Gastrocnemius medialis (tissue), 4 donors: ENCODE measurements at regions not wholly inside any gene's neighbourhood (a gene's known extent, or its start where the extent isn't known, plus 50 kb on each side); places are given as distances from the start of the nearest gene placed in this dataset.

ENCODE experiments used
- CTCF ChIP-seq, 5 experiments: fragments of 450-650 bp in 3 of 5; fragments of 200-600 bp in 2 of 5; sonication (generic) in 2 of 5; IDR thresholded peaks in 4 of 5; conservative IDR thresholded peaks in 1 of 5; 1 replicate in 4 of 5; 2 replicates in 1 of 5; pipeline ENCODE4 v1.5.1; 2016 to 2019; ENCODE audit warnings: antibody characterized with exemption in 5 of 5, mild to moderate bottlenecking in 3 of 5, moderate library complexity in 3 of 5
- POLR2A ChIP-seq, 2 donors: fragments of 450-650 bp; IDR thresholded peaks; one replicate each; pipeline ENCODE4 v1.6.1; 2017; ENCODE audit warnings: antibody characterized with exemption in 2 of 2, mild to moderate bottlenecking in 2 of 2, moderate library complexity in 2 of 2

- TF ChIP-seq CTCF (IDR thresholded peaks at IDR 0.05 in 4 of 5, conservative IDR thresholded peaks at IDR 0.05 in 1 of 5): no peak
- no peak for TF ChIP-seq POLR2A (IDR thresholded peaks at IDR 0.05)
These were observed 124.7 kb upstream of the MAX start for GRCh38 chr14:65226824-65227604.
